ENCODE measurements at regions not wholly inside any gene's neighbourhood (a gene's known extent, or its start where the extent isn't known, plus 50 kb on each side); places are given as distances from the start of the nearest gene placed in this dataset.

DNA sequence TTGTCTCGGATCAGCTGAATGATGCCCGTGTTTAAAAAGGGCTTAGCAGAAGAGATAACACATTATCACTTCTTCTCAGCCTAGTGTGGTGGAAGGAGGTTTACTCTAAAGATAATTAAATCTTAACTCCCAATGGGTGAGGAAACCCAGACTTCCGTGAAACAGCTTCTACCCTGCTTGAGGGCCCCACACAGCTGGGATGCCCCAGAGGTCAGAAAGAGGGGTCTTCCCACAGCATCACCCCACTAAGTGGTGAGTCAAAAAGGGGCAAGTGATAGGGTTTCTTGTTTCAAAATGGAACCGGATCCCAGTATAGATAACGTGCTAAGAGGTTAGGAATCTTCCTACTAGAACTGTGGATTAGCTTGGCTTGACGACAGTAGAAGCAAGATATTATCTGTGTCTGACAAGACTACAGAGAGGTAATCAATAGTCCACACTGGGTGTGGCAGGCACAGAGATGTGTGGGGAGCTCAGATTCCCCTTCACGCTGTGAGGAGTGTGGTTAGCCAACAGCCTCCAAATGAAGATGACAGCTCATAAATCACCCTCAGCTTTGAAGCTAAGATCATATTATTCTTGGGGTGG lies 129.6 kb upstream of the COPS8 start:
- DNase-seq (ENCODE audit: low read depth): no peak

DNA sequence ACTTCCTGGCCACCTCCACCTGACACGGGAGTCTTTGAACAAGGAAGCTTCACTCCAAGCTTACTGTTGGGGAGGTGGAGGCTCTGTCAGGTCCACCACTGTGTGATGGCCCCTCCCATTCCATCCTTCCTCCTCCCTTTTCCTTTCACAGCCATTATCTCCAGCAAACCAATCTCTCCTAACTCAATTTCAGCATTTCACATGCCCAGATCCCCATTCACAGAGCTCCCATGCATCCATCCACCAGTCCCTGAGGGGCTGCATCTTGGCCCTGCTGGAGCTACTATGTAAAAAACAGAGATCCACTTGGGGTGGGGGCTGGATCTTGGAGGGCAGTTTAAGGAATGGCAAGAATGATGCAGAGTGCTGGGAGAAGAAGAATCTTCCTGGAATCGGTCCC lies 129.0 kb upstream of the COPS8 start:
- no peak for DNase-seq (ENCODE audit: low read depth)

DNA sequence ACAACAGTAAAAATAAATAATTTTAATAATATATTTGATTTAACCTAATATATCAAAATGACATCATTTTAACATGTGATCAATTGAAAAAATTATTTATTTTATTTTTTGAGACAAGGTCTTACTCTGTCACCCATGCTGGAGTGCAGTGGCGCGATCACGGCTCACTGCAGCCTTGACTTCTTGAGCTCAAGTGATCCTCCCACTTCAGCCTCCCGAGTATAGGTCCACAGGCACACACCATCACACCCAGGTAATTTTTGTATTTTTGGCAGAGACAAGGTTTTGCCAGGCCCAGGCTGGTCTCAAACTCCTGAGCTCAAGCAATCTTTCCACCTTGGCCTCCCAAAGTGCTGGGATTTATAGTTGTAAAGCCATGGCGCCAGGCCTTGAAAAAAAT lies 126.7 kb upstream of the COPS8 start:
- no peak for DNase-seq (ENCODE audit: low read depth)

DNA sequence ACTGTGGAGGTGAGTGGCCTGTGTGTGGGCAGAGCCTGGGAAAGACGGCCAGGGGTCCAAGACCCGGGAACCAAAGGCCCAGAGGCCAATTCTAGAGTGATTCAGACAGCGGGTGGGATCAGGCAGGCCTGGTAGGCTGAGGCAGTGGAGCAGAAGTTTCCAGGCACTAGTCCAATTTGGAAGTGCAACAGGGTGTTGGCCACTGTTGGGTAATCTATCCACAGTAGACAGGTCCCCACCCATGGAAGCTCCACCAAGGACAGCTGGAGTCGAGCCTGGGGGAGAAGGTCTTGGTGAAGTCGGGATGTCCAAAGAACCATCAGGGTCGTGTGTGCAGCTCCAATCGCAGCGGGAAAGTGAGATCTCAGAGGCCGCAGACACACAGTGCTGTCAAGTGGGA lies 125.8 kb upstream of the COPS8 start:
- no peak for DNase-seq (ENCODE audit: low read depth)

DNA sequence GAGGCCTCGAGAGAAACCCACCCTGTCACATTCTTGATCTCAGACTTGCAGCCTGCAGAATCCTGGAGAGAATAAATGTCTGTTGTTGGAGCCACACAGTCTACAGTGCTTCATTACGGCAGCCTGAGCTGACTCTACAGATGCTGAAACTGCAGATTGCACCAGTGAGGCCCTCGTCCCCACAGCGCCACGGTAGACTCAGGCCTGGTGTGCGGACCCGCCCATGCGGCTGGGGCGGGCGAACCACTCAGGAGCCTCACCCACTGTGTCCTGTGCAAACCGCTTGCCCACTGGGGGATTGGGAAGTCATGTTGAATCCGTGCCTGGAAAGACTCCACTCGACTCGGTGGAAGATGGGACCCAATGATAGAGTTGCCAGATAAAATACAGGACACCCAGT lies 125.2 kb upstream of the COPS8 start:
- DNase-seq (ENCODE audit: low read depth): no peak

DNA sequence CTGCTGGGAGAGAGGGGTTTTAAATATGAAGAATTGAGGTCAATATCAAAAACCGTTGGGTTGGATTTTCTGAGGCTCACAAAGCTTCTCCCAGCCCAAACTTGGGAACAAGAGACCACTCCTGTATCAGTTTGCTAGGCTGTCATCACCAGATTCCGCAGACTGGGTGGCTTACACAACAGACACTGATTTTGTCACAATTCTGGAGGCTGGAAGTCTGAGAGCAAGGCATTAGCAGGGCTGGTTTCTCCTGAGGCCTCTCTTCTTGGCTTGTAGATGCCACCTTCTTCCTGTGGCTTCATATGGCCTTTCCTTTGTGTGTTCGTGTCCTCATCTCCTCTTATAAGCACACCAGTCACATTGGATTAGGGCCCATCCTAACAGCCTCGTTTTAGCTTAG lies 122.9 kb upstream of the COPS8 start:
- DNase-seq (ENCODE audit: low read depth): no peak

DNA sequence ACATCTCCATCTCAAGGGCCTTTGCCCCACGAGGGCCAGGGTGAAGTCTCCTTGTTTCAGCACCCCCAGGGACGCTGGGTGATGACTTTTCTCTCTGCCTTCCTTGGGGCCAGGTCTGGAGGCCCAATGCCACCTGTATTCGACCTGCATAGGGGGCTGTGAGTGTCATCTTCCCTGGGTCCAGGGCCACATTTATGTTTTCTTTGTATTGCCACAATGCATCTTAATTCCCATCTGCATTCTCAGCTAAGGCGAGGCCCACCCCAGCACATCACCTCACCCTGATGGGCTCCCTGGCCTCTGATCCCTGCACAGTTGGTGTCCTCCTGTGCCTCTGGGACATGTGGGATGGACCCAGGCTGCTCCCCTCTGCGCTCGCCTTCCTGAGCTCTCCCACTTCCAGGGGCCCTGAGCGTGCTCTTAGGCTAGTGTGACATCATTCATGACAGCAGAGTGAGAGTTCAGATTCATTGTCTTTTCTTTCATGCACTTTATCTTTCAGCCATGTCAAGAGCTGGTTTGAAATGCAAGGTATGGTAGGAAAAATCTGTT lies 122.0 kb upstream of the COPS8 start:
- no peak for DNase-seq (ENCODE audit: low read depth)

DNA sequence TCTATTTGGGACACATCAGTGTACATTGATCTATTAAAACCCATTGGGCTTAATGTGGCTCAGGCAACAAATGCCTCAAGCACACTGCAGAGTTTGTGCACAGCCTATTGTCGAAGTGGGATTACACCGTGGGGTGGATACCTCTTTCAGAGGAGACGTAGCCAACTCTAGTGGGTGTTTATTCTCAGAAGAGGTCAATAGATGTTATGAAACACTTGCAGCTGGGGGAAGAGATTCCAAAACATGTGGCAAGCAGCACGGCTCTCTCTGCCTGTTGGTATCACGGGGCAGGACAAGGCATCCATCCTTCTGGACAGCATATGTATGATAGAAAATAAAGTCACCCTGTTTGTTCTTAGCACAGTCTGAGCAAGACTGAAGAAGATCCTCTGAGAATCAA lies 121.4 kb upstream of the COPS8 start:
- no peak for DNase-seq (ENCODE audit: low read depth)

DNA sequence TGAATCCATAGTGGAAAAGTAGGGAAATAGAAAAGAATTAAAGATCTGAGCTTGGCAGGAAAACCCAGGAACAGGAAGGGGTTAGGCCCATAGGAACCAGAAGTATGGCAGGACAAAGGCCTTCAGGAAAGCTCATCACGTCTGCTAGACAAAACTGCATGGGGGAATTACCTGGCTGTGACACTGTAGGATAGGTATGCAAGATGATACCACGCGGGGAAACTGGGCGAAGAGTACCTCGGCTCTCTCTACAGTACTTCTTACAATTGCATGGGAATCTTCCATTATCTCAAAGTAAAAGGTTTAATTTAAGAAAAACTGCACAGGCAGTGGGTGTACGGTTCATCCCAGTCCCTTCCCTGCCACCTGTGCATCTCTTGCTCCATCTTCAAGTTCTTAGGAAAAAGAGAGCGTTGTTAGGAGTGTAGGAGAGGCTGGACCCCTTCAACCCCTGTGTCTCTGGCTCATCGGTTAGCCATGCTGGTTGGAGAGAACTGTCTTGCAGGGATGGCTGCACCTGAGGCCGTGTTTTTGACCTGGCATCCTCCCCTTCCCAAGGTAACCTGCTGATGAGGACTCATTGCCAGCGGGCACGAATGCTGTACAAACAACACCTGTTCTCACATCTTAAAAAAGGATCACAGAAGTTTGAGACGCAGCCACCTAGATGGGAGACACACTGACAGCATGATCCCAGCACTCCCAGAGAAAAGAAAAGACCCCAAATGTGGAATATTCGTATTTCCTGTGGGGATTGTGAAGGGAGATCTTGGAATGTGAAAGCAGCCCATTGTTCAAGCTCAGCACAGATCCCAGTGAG lies 120.5 kb upstream of the COPS8 start:
- no peak for DNase-seq (ENCODE audit: low read depth)

DNA sequence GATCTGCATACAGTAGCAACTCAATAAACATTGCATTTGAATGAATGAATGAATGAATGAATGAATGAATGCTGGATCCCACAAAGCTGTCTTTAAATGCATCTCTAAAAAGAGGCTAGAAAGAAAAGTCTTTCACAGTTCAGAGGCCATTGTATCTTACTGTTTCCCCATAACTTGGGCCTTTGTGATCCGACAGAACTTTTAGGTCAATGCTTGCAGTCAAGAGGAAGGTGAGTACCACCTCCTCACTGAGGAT lies 119.9 kb upstream of the COPS8 start:
- no peak for DNase-seq (ENCODE audit: low read depth)

DNA sequence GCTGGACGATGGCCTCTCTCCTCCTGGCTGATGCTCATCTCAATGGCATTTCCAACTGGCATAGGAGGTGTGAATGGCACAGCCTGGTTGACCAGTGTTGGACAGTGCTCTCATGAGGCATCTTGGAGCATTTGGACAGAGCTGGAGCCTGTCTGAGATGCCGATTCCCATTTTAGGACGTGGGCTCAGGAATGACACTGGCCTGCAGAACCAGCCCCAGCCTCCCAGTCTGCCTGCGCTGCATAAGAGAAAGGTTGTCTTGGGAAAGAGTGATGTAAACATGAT lies 118.2 kb upstream of the COPS8 start:
- no peak for DNase-seq (ENCODE audit: low read depth)

DNA sequence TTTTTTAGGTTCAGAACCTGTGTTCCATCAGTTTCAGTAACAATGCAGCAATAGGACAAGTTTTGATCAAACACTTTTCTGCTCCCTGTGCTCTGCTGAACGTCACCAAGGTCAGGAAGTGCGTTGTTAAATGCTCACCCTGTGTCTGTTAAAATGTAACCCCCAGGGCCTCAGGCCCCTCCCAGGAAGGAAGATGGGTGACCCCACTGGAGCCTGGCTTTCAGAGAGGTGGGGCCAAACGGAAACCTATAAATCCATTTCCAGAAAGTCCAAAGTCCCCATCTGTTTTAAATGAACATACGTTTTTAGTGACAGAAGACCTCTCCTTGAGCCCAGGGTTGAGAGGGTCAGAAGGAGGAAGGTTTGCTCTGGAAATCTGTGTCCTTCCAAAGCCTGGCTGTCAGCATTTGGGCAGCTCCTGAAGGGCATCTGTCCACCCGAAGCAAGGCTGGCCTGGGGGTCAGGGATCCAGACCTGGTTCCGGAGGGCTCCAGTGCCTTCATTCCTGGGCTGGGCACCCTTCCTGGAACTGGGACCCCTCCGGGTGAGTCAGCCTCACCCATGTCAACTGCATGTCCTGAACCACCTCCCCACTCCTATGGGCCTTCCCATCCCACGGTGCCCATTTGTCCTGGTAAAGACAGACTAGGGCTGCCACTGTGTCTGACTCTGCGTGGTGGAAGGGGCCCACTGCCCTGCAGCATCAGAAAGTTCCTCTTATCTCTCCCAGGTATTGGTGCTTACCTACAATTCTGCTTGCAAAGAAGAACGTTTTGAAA lies 117.4 kb upstream of the COPS8 start:
- no peak for DNase-seq (ENCODE audit: low read depth)

DNA sequence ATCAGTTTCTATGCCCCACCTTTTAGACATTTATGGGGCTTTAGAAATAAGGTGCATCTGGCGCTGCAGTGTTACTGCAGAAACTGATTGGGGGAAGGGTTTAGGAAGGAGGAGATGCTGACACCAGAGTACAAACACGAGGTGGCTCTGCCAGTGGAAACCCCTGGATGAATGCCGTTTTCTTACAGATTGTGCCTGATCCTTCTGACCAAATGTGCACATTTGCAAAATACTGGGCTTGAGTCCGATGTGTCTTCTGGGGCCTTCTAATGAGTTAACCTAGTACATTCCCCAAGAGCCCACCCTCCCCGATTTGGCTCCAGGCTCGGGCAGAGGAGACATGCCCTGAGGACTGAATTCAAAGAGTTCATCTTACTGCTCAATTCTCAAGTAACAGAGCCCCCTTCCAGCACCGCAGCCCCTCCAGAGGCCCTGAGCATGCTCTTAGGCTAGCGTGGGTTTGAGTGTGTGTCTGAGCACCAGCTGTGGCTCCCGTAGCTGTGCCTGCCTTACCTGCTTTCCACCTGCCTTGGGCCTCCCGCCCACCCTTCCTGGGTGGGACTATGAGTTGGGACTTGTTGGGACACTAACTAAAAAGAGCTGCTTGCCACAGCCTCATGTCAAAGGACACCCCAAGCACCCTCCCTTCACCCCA lies 116.7 kb upstream of the COPS8 start:
- no peak for DNase-seq (ENCODE audit: low read depth)

DNA sequence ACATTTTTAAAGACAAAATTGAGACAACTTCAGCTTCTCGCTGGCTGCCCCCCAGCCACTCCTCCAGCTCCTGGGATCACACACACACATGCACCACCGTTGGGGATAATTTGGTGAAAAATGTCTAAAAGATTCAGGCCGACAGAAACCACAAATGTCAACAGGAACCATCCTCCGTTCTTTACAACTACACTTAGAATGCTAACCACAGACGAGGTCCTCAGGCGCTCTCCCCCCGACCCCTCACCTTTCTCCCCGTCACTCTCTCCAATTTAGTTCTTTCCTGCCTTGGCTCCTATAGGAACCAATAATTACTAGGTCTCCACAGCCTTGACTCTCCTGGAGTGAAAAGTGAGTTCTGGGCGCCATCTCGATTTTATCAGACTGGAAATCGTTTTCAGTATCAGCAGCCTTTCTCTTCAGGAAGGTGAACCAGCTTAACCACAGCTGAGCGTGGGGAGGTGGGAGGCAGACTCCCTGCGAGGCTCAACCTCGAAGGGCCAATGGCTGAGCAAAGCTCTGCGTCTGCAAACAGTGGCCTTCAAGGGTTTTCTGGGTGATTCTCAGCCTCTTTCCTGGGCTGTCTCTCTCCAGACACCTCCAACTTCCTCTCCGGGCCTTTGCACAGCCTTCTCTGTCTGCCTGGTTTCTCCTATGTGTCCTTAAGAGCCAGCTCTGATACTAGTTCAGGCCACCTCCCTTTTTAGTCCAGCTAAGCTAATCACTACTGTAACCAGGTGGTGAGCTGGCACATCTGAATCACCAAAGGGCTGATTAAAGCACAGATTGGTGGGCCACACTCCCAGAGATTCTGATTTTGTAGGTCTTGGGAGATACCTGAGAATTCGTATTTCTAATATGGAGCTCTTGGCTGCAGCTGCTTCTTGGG lies 115.7 kb upstream of the COPS8 start:
- DNase-seq (ENCODE audit: low read depth): no peak

DNA sequence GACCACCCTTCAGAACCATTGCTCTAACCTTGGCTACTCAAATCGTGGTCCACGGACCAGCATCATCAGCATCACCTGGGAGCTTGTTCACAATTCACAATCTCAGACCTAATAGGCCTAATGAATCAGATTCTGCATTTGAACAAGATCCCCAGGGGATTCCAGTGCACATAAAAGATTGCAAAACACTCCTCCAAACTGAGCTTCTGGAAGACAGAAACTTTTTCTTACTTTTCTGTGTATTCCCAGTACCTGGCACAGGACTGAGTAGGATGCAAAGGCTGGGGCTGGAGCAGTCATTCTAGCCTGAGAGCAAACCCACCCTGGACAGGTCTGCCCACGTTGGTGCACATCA lies 115.1 kb upstream of the COPS8 start:
- DNase-seq (ENCODE audit: low read depth): no peak

DNA sequence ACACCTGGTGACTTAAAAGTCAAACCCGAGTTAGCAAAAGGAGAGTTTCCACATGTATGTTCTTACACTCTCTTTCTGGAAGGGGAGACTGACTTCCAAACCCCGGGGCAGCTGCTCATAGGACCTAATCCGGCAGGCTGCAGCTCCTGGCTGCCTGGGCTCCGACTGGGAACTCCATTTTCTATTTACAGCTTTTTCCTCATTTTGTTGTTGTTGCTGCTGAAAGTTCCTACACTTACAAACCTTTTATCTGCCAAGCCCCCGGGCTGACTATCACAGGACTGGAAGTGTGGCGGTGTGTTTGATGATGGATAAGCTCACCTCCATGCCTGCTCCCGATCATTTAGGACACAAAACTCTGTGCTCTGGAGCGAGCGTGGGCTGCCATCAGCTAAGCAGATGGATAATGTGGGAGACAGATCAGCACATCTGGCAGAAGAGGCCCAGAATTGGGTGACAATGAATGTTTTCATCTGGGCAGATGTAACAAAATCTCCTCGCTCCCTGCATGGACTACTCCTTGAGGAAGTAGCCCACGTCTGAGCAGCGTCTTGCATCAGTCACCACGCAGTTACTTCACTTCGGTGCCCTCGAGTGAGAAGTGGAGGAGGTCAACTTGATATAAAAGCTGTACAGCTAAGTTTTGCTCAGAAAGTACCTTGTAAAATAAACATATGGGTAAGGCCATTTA lies 114.4 kb upstream of the COPS8 start:
- no peak for DNase-seq (ENCODE audit: low read depth)

DNA sequence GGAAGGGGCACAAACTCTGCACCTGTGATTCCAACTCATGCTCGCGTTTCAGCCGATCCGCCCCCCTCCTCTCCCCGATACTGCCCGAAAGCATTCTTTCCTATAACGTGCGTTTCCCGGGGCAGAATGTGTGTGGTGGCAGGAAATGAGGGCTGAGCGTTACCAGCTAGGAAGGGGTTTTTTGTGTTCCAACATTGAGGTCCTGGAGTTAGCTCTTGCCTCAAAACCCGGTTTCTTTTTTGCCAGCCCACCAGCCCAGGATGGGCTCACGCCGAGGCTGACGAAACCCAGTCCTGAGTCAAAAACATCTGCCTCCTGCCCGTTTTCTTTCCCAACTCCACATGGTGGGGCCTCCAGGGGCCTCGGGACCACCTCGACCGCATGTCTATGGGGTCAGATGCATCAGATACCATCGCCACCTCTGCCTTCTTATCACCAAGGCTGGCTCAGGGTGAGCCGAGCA lies 113.7 kb upstream of the COPS8 start:
- no peak for DNase-seq (ENCODE audit: low read depth)

DNA sequence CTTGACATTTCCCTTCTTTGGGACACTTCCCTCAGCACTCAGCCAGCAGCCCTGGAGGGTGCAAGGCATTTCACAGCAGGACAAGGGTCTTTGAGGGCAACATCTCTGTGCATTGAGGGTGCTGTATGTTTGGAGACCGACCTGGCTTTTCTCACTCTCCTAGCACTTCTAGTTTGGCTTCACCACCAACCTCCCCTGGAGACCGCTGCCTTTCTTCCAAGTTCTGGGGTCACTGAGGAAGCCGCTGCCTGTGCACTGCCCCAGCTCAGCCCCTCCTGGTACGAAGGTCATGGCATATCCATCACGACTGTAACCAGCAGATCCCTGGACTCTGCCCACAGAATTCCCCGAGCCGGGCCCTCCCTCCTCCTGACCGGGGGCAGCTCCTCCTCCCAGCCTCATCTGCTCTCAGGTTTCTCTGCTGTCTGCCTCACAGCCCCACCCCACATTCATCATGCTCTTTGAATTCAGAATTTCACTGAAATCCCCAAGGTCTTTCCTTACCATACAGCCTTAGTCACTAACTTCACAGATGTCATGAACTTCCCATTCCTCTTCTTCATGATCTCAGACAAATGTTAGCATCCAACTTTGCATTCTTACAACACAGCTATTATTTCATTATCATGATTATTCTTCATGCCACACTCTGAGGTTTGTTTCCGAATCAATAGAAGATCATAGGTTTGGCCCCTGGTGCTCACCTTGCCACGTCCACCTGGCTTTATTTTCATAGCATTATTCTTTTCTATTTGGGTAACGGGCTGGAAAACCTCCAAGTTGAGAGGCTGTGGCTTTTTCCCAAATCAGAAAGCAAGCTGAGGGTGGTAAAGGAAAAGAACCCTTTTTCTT lies 113.0 kb upstream of the COPS8 start:
- DNase-seq (ENCODE audit: low read depth): no peak

DNA sequence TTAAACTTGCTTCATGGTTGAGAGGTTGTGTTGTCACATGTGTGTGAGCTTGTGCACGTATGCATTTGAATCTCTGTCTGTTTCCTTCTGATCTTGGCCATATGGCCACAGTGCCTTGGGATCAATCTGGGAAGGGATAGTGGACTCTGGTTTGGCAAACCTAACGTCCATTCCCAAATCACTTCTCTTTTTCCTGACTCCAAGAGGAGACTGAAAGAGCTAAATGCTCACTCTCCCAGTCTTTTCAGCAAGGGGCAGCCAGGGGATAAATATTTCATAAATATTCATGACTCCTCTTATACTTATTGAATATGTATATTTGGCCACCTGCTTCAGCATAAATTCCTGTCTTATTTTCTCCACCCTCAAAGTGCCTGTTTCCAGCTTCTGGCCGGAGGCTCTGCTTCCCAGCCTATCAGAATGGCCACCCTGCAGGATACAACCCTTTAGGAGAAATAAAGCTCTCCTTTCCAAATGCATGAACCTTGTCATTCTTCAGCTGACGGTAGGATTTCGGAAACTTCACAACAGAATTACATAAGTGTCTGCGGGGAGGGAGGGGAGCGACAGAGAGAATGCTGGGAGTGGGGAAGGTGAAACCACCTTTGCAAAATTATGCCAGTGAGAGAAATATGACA lies 112.2 kb upstream of the COPS8 start:
- no peak for DNase-seq (ENCODE audit: low read depth)

DNA sequence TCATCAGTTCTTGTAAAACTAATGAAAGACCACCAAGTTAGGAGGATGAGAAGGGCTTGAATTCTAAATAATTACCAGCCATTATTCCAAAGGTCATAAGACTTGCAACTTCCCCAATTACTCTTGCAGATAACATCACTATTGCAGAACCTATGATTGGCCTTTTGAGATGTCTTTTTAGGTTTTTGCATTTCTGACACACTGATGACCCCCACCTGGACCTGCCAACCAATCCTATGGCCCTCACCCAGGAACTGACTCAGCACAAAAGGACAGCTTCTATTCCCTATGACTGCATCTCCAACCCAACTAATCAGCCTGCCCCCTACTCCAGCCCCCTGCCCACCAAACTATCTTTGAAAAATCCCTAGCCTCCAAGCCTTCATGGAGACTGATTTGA lies 111.5 kb upstream of the COPS8 start:
- DNase-seq (ENCODE audit: low read depth): no peak

Measured in stimulated activated CD8-positive, alpha-beta memory T cell treated with anti-CD3 and anti-CD28 coated beads, Interleukin-4, amount 100 ng/mL, for 24 hours (primary cell).